ENCODE measurements at regions not wholly inside any gene's neighbourhood (a gene's known extent, or its start where the extent isn't known, plus 50 kb on each side); places are given as distances from the start of the nearest gene placed in this dataset.
"Not testable (repeated sequence)": the region's sequence is repeated elsewhere in the genome, so short reads cannot be mapped to it uniquely, and the experiment has no call there.

DNA sequence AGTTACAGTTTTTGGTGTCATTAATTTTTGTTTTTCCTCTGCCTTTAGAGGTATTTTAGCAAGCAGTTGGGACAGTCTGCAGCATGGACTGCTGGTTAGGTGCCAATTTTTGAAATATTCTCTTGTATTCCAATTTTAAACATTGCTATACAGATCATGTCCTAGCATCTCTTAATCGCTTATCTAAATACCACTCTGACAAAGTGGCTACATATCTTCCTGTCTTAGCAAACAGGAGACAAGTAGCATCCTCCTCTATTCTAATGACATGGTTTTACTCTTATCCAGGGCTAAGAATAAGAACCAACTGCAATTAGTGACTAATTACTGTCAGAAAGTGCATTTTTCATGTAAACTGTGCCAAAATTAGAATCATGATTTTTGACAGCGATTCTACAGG lies 117.8 kb upstream of the ATP2B1 start:
- DNase-seq (ENCODE audit: low read depth, low spot score) = no peak

GRCh38 chr12:89825591-89826449 lies 117.2 kb upstream of the ATP2B1 start:
- no peak for DNase-seq (ENCODE audit: low read depth, low spot score)

- DNase-seq (ENCODE audit: low read depth, low spot score) = no peak
Observed at GRCh38 chr12:89824822-89825221, 116.2 kb upstream of the ATP2B1 start.

- DNase-seq (ENCODE audit: low read depth, low spot score) = not testable (repeated sequence)
Observed at GRCh38 chr12:89822992-89823391, 114.4 kb upstream of the ATP2B1 start.

DNA sequence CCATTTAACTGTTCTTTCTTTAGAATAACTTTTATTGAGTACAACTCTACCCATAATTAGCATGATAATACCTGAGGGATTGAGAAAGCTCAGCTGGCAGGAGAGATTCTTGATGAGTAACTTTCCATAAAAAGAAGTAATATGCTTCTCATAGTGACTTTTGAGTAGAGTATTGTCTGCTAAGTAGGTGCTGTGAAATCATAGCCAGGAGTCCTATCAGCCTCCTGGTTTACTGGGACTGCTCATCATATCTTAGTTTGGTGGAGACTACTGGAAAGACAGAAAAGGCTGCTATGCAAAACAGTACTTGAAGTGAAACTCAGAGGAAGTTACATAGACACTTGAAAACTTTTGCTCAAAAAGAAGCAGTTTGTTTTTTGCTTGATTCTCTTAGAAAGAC lies 113.3 kb upstream of the ATP2B1 start:
- DNase-seq (ENCODE audit: low read depth, low spot score) = no peak

DNA sequence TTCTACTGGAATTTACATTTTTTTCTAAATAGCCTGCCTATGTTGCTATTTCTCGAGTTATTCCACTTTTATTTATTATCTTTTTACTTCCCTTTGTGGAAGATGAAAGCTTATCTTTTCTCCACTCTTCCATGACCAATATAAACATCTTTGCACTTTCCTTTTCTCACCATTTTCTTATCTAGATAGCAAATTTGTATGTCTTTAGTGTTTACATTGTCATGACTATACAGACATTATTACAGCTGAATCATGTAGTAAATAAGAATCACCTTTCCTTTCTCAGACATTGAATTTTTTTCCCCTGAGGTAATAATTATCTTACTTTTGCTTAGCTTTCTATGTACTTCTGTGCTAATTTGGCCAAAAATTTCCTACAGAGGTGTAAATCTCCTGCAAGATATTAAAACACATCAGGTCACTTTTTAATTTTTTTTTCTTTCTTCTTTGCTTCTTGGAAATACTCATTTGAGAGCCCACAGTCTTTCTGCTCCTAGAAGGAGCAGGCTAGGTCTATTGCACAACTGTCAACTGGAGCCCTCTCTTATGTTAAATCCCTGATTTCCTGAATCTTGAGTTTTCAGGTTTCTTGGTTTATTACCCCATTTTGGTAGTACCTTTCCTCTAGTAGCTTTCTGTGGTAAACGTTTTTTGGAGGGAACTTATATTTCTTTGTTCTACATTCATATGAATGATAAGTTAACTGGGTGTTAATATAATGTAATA lies 109.0 kb upstream of the ATP2B1 start:
- DNase-seq (ENCODE audit: low read depth, low spot score) = no peak

DNA sequence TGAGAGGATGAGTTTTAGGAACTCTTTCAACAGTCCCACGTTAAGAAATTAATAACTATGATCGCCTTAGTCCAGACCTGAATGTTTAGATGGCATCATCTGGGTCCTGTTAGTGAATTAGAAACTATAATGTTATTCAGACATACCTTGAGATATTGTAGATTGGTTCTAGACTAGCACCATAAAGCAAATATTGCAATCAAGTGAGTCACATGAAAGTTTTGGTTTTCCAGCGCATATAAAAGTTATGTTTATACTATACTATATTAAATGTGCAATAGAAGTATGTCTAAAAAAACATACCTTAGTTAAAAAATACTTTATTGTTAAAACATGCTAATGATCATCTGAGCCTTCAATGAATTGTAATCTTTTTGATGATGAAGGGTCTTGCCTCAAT lies 106.6 kb upstream of the ATP2B1 start:
- no peak for DNase-seq (ENCODE audit: low read depth, low spot score)

GRCh38 chr12:89803412-89803811 lies 94.8 kb upstream of the ATP2B1 start:
- no peak for DNase-seq (ENCODE audit: low read depth, low spot score)

DNA sequence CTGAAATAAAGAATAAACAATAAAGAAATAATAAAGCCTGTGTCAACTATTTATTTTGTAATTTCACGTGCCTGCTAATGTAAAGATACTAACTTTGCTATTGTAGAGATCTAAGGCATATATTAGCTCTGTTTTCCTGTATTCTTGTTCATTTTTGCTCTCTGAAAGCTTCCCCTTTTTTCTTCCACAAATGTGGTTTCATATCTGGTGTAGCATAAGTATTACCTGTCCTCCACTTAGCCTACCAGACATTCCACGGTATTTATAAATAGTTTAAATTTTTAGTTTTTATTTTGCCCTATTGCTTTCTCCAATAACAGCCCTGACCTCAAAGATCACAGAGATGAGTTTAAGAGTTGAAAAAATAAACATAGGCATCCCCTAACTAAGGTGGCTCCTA lies 92.6 kb upstream of the ATP2B1 start:
- no peak for DNase-seq (ENCODE audit: low read depth, low spot score)

DNA sequence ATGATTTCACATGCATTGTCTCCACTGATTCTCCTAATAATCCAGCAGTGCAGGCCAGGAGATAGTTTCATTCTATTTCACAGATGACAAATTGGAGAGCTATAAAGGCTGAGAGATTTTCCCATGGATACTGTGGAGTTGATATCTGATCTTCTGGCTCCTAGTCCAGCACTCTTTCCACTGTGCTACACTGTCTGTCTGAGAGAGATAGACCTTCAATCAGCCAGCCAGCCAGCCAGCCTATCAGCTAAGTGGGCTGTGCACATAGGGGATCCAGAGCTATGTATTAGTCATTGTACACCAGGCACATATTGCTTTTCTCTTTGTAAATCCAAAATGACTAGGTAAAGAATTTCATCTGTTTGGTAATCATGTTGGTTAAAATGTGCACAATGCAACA lies 91.8 kb upstream of the ATP2B1 start:
- no peak for DNase-seq (ENCODE audit: low read depth, low spot score)

DNA sequence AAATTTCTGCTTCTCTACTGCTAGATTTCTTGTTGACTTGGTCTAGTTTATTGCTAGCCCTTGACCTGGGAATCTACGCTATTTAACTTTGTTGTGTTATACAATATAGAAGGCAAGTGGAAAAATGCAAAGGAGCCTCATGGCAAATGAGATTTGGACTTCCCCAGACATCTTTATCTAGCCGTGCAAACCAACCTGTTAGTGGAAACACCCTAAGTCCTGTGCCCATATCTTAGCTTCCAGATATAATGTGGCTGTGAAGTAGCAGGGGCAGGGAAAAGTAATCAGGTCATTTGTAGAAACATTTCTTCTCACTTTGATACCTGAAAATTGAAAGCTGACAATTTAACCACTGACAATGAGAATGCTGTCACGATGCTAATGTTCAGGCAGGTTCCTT lies 90.7 kb upstream of the ATP2B1 start:
- DNase-seq (ENCODE audit: low read depth, low spot score) = no peak

- no peak for DNase-seq (ENCODE audit: low read depth, low spot score)
Observed at GRCh38 chr12:89797436-89797835, 88.8 kb upstream of the ATP2B1 start.

- DNase-seq (ENCODE audit: low read depth, low spot score) = no peak
Observed at GRCh38 chr12:89796798-89797382, 88.3 kb upstream of the ATP2B1 start.

DNA sequence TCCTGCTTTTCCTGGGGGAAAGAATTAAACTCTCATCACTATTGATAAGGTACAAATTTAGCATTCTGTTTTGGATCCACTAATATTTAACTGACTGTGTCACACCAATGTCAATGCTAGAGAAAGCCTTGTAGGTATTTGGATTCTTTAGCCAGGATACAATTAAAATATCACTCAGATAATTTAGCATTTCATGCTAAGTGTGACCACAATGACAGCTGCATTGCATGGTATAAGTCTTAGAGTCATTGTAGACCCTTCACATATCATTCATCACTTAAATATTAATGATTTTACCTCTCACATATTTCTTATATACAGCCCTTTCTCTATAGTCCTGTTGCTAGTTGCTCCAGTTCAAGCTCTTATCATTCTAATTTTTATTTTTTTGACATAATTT lies 85.3 kb upstream of the ATP2B1 start:
- DNase-seq (ENCODE audit: low read depth, low spot score) = no peak

DNA sequence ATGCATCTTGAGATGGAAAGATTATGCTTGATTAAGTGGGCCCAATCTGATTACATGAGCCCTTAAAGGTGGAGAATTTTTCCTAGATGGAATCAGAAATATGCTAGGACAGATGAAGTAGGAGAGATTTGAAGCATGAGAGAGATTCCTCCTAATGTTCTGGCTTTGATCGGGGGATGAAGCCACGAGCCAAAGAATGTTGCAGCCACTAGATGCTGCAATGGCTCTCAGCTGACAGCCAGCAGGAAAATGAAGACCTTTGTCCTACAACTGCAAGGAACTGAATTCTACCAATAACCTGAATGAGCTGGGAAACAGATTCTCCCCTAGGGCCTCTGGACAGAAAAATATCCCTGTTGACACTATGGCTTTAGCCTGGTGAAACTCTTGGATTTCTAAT lies 82.6 kb upstream of the ATP2B1 start:
- DNase-seq (ENCODE audit: low read depth, low spot score) = no peak

GRCh38 chr12:89789862-89790261 lies 81.2 kb upstream of the ATP2B1 start:
- no peak for DNase-seq (ENCODE audit: low read depth, low spot score)

GRCh38 chr12:89787763-89788162 lies 79.1 kb upstream of the ATP2B1 start:
- DNase-seq (ENCODE audit: low read depth, low spot score) = no peak

- no peak for DNase-seq (ENCODE audit: low read depth, low spot score)
Observed at GRCh38 chr12:89786177-89786810, 77.7 kb upstream of the ATP2B1 start.

DNA sequence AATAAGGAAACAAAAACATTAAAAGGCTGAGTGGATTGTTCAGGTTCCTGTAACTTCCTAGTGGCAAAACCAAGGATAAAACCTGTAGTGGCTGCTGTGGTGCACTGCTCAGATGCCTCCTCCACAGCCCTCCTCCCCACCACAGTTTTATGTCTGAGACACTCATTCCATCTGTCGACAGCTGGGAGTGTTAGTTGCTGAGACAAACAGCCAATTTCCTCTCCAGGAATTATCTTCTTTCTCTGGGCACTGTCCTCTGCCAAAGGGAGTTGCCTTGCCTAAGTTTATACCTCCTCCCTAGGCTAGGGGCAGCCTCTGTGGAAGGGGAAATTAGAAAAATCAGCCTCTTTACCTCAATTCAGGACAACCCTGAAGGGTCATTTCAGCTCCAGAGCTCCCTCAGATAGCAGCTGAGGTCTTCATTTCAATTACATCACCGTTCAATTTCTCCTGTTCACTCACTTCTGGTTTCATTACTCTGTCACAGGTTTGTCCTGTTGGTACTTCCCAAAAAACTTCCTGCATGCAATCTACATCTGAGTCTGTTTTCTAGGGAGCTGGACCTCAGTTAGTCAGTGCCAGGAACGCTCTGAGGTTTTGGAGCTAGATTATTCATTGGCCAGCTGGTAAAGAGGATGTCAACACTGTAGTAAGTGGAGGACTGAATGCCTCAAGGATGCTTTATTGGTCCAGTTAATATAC lies 74.9 kb upstream of the ATP2B1 start:
- DNase-seq (ENCODE audit: low read depth, low spot score) = no peak

DNA sequence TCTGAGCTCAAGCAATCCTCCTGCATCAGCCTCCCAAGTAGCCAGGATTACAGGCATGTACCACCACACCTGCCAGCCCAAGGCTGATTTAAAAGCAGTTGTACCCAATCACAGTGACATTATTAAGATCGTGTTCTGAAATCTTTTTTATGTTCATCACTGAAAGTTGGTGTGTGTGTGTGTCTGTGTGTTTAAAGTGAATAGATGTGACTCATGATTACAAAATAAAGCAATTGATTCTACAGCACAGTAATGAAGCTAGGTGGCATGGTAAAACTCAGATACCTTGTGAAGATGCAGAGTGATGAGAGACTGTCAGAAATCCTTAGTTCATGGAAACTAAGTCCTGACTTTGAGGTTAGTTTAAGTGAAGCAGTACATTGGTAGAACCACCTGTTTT lies 74.2 kb upstream of the ATP2B1 start:
- no peak for DNase-seq (ENCODE audit: low read depth, low spot score)

GRCh38 chr12:89781946-89782550 lies 73.4 kb upstream of the ATP2B1 start:
- DNase-seq (ENCODE audit: low read depth, low spot score) = no peak
